ENCODE measurements at regions not wholly inside any gene's neighbourhood (a gene's known extent, or its start where the extent isn't known, plus 50 kb on each side); places are given as distances from the start of the nearest gene placed in this dataset.

DNA sequence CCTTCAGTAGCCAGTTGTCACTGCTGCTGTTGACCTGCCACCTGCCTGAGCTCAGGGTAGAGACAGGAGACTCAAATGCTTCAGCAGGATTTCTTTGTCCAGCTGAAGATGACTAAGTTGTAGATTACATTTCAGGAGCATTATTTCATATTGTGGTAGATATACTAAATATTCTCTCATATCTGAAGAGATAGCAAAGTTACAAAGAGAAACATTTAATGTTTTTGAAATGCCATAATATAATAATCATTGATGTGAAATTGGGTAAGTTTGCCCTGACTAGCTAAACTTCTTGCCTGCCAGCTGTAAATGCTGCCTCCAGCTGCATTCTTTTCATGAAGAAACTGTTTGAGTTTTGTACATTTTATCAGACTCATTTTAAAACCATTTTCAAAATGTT, 247.6 kb upstream of the CNKSR2 start:
- H3K4me1 ChIP-seq (ENCODE audit: control insufficient read depth, insufficient read depth, low read length): no peaks in the 10 kb centered on the region
- no peaks in the 10 kb centered on the region for H3K36me3 ChIP-seq (ENCODE audit: control insufficient read depth, insufficient read depth, low read length)
- H3K9ac ChIP-seq (ENCODE audit: low read length): no peak overlapping the region
- no peak overlapping the region for H3K4me3 ChIP-seq (ENCODE audit: low read length)
- H3K27me3 ChIP-seq (ENCODE audit: control insufficient read depth, insufficient read depth, low read length): no peaks in the 10 kb centered on the region
- H3K27ac ChIP-seq (ENCODE audit: low read depth, low read length): no peak overlapping the region

DNA sequence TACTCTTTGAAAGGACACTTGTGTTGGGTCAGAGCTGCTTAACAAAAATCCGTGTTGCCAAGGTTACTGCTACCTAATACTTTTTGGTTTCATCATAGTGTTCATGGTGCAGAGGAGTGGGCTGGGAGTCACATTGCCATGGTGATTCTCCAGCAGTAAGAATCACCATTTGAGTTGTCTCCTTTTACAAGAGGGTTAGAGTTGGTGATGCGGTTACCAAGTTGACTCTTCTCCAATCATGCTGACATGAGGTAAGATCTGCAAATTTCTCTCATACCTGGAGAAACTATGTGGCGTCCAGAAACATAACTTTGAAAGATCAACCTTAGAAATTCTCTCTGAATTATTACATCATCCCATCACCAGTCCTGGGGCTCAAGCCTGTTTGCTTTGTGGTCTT, 242.9 kb upstream of the CNKSR2 start:
- Histone ChIP-seq H3K27ac (ENCODE audit: low read depth, low read length) (no peak overlapping the region), H3K27me3 (ENCODE audit: control insufficient read depth, insufficient read depth, low read length) (no peaks in the 10 kb centered on the region), H3K4me1 (ENCODE audit: control insufficient read depth, insufficient read depth, low read length) (no peaks in the 10 kb centered on the region), H3K9ac (ENCODE audit: low read length) (no peak overlapping the region), H3K36me3 (ENCODE audit: control insufficient read depth, insufficient read depth, low read length) (no peaks in the 10 kb centered on the region), H3K4me3 (ENCODE audit: low read length) (no peak overlapping the region)

DNA sequence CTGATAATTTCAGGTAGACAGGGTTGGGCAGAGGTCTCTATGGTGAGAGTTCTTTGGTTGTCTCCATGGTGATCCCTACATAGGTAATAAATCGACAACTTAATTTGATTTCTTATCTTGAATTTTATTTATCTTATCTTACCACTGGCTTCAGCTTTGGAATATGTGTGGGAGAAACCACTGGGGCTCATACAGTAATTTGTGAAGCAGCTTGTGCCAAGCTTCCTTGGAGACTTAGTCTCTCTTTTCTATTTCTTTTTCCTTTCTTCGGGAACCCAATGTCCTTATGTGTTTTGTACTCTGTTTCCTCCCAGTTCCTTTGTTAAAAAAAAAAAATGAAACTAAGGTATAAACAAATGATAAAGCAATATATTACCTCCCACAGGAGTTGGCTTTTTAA, 242.4 kb upstream of the CNKSR2 start:
- no peak overlapping the region for H3K4me3 ChIP-seq (ENCODE audit: low read length)
- H3K27ac ChIP-seq (ENCODE audit: low read depth, low read length): no peak overlapping the region
- H3K9ac ChIP-seq (ENCODE audit: low read length): no peak overlapping the region
- H3K36me3 ChIP-seq (ENCODE audit: control insufficient read depth, insufficient read depth, low read length): no peaks in the 10 kb centered on the region
- H3K27me3 ChIP-seq (ENCODE audit: control insufficient read depth, insufficient read depth, low read length): no peaks in the 10 kb centered on the region
- no peaks in the 10 kb centered on the region for H3K4me1 ChIP-seq (ENCODE audit: control insufficient read depth, insufficient read depth, low read length)

GRCh38 chrX:21132686-21133393, 241.4 kb upstream of the CNKSR2 start:
- no peak overlapping the region for H3K27ac ChIP-seq (ENCODE audit: low read depth, low read length)
- no peaks in the 10 kb centered on the region for H3K4me1 ChIP-seq (ENCODE audit: control insufficient read depth, insufficient read depth, low read length)
- H3K9ac ChIP-seq (ENCODE audit: low read length): no peak overlapping the region
- H3K4me3 ChIP-seq (ENCODE audit: low read length): no peak overlapping the region
- no peaks in the 10 kb centered on the region for H3K27me3 ChIP-seq (ENCODE audit: control insufficient read depth, insufficient read depth, low read length)
- no peaks in the 10 kb centered on the region for H3K36me3 ChIP-seq (ENCODE audit: control insufficient read depth, insufficient read depth, low read length)

DNA sequence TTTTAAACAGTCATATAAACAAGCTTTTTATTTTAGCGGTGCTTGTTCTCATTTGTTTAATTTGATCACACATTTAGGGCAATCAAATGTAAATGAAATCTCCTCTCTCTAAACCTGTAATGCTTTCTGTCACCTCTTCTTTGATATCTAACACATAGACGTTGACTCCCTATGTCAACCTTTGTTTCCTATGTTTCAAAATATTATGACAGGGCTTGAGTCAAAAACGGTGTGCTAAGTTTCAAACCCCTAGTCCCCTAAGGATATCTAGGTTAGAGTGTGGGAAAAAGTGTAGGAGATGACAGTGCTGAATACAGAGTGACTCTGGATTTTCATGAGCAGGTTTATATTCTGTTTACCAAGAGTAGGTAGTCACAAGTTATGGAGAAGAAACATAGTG, 224.0 kb upstream of the CNKSR2 start:
- Histone ChIP-seq H3K27me3 (ENCODE audit: control insufficient read depth, insufficient read depth, low read length) (no peaks in the 10 kb centered on the region), H3K4me1 (ENCODE audit: control insufficient read depth, insufficient read depth, low read length) (no peaks in the 10 kb centered on the region), H3K27ac (ENCODE audit: low read depth, low read length) (no peak overlapping the region), H3K36me3 (ENCODE audit: control insufficient read depth, insufficient read depth, low read length) (no peaks in the 10 kb centered on the region), H3K9ac (ENCODE audit: low read length) (no peak overlapping the region), H3K4me3 (ENCODE audit: low read length) (no peak overlapping the region)

DNA sequence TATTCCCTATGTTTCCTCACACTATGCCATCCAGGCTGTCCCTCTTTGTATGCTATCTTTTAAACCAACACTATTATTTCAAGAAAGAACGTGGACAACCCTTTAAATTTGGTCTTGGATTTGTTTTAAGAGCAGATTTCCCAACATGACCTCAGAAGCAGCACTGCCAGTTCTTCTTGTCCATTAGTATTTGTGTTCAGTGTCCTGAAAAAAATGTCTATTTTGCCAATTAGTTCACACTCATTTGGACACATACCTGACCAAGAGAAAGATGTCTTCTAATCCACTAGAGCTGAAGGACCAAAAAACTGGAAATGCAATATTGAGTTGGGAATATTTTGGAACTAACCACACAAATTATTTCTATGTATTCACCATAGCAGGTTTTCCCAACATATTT, 223.2 kb upstream of the CNKSR2 start:
- Histone ChIP-seq H3K9ac (ENCODE audit: low read length) (no peak overlapping the region), H3K36me3 (ENCODE audit: control insufficient read depth, insufficient read depth, low read length) (no peaks in the 10 kb centered on the region), H3K27ac (ENCODE audit: low read depth, low read length) (no peak overlapping the region), H3K4me3 (ENCODE audit: low read length) (no peak overlapping the region), H3K27me3 (ENCODE audit: control insufficient read depth, insufficient read depth, low read length) (no peaks in the 10 kb centered on the region), H3K4me1 (ENCODE audit: control insufficient read depth, insufficient read depth, low read length) (no peaks in the 10 kb centered on the region)

- H3K27ac ChIP-seq (ENCODE audit: low read depth, low read length): no peak overlapping the region
- no peaks in the 10 kb centered on the region for H3K27me3 ChIP-seq (ENCODE audit: control insufficient read depth, insufficient read depth, low read length)
Observed at GRCh38 chrX:21153033-21153432, 221.2 kb upstream of the CNKSR2 start.

GRCh38 chrX:21153503-21153902, 220.7 kb upstream of the CNKSR2 start:
- Histone ChIP-seq H3K4me1 (ENCODE audit: control insufficient read depth, insufficient read depth, low read length) (no peaks in the 10 kb centered on the region), H3K27ac (ENCODE audit: low read depth, low read length) (no peak overlapping the region), H3K27me3 (ENCODE audit: control insufficient read depth, insufficient read depth, low read length) (no peaks in the 10 kb centered on the region), H3K9ac (ENCODE audit: low read length) (no peak overlapping the region), H3K4me3 (ENCODE audit: low read length) (no peak overlapping the region), H3K36me3 (ENCODE audit: control insufficient read depth, insufficient read depth, low read length) (no peaks in the 10 kb centered on the region)

More at GRCh38 chrX:21153033-21153432, 221.2 kb upstream of the CNKSR2 start:
- no peaks in the 10 kb centered on the region for H3K4me1 ChIP-seq (ENCODE audit: control insufficient read depth, insufficient read depth, low read length)
- no peak overlapping the region for H3K4me3 ChIP-seq (ENCODE audit: low read length)
- no peak overlapping the region for H3K9ac ChIP-seq (ENCODE audit: low read length)
- H3K36me3 ChIP-seq (ENCODE audit: control insufficient read depth, insufficient read depth, low read length): no peaks in the 10 kb centered on the region

DNA sequence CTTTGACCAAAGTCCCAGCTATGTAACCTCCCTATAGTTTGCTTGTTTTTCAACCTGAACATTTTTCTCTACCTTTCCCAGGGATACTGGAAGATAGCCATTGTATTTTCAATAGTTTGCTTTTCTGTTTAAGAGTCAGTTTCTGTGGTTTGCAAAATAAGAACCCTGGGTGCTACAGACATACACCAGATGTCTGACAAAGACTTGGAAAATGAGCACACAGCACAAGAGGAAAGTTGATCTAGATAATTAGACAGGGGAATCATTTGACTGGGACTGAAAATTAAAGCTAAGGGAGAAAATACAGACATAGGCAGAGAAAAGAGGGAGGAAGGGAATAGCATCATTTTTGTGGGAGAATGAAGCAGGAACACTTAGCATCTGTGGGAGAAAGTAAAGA, 218.3 kb upstream of the CNKSR2 start:
- no peak overlapping the region for H3K27ac ChIP-seq (ENCODE audit: low read depth, low read length)

GRCh38 chrX:21156632-21157031, 217.6 kb upstream of the CNKSR2 start:
- H3K36me3 ChIP-seq (ENCODE audit: control insufficient read depth, insufficient read depth, low read length): no peaks in the 10 kb centered on the region
- H3K9ac ChIP-seq (ENCODE audit: low read length): no peak overlapping the region
- H3K27ac ChIP-seq (ENCODE audit: low read depth, low read length): no peak overlapping the region
- H3K4me3 ChIP-seq (ENCODE audit: low read length): no peak overlapping the region
- no peaks in the 10 kb centered on the region for H3K4me1 ChIP-seq (ENCODE audit: control insufficient read depth, insufficient read depth, low read length)
- H3K27me3 ChIP-seq (ENCODE audit: control insufficient read depth, insufficient read depth, low read length): no peaks in the 10 kb centered on the region

More for the DNA sequence above, 218.3 kb upstream of the CNKSR2 start:
- no peak overlapping the region for H3K4me3 ChIP-seq (ENCODE audit: low read length)
- H3K9ac ChIP-seq (ENCODE audit: low read length): no peak overlapping the region
- H3K4me1 ChIP-seq (ENCODE audit: control insufficient read depth, insufficient read depth, low read length): no peaks in the 10 kb centered on the region
- H3K36me3 ChIP-seq (ENCODE audit: control insufficient read depth, insufficient read depth, low read length): no peaks in the 10 kb centered on the region
- H3K27me3 ChIP-seq (ENCODE audit: control insufficient read depth, insufficient read depth, low read length): no peaks in the 10 kb centered on the region

- H3K27me3 ChIP-seq (ENCODE audit: control insufficient read depth, insufficient read depth, low read length): no peaks in the 10 kb centered on the region
- H3K27ac ChIP-seq (ENCODE audit: low read depth, low read length): no peak overlapping the region
- H3K4me3 ChIP-seq (ENCODE audit: low read length): no peak overlapping the region
- no peaks in the 10 kb centered on the region for H3K36me3 ChIP-seq (ENCODE audit: control insufficient read depth, insufficient read depth, low read length)
- H3K4me1 ChIP-seq (ENCODE audit: control insufficient read depth, insufficient read depth, low read length): no peaks in the 10 kb centered on the region
- no peak overlapping the region for H3K9ac ChIP-seq (ENCODE audit: low read length)
Observed at GRCh38 chrX:21158678-21159077, 215.5 kb upstream of the CNKSR2 start.

GRCh38 chrX:21166272-21166982, 207.8 kb upstream of the CNKSR2 start:
- H3K27ac ChIP-seq (ENCODE audit: low read depth, low read length): no peak overlapping the region
- H3K9ac ChIP-seq (ENCODE audit: low read length): no peak overlapping the region
- no peaks in the 10 kb centered on the region for H3K4me1 ChIP-seq (ENCODE audit: control insufficient read depth, insufficient read depth, low read length)
- no peaks in the 10 kb centered on the region for H3K36me3 ChIP-seq (ENCODE audit: control insufficient read depth, insufficient read depth, low read length)
- H3K4me3 ChIP-seq (ENCODE audit: low read length): no peak overlapping the region
- no peaks in the 10 kb centered on the region for H3K27me3 ChIP-seq (ENCODE audit: control insufficient read depth, insufficient read depth, low read length)

DNA sequence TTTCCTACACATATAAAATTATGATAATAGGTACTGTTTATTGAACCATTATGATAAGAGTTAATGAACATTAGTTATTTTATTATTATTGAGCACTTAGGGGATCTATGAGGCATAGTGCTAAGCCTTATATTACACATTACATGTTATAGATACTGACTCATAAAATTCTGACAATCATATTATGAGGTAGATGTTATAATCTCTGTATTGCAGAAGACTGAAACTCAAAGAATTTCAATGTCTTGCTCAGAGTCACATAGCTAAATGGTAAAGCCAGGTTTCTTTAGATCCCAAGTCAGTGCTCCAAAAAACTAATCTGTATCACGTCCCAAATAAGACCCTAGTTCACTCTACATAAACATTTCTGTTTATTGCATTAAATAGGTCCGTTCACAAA, 207.2 kb upstream of the CNKSR2 start:
- Histone ChIP-seq H3K27ac (ENCODE audit: low read depth, low read length) (no peak overlapping the region), H3K36me3 (ENCODE audit: control insufficient read depth, insufficient read depth, low read length) (no peaks in the 10 kb centered on the region), H3K9ac (ENCODE audit: low read length) (no peak overlapping the region), H3K4me3 (ENCODE audit: low read length) (no peak overlapping the region), H3K27me3 (ENCODE audit: control insufficient read depth, insufficient read depth, low read length) (no peaks in the 10 kb centered on the region), H3K4me1 (ENCODE audit: control insufficient read depth, insufficient read depth, low read length) (no peaks in the 10 kb centered on the region)
